ENCODE measurements at regions not wholly inside any gene's neighbourhood (a gene's known extent, or its start where the extent isn't known, plus 50 kb on each side); places are given as distances from the start of the nearest gene placed in this dataset.

GRCh38 chr1:221824909-221825308 lies 83.0 kb upstream of the DUSP10 start:
- TF ChIP-seq CTCF (IDR thresholded peaks at IDR 0.05), result no peak
- no peak for TF ChIP-seq POLR2A (IDR thresholded peaks at IDR 0.05)
- no peaks in the 10 kb centered on the region for H3K27me3 ChIP-seq
- no peaks in the 10 kb centered on the region for H3K36me3 ChIP-seq
- no peak for DNase-seq
- H3K9me3 ChIP-seq, result no peaks in the 10 kb centered on the region
- intact Hi-C loops (cut with DNase I; ENCODE audit: low total_unique reads), result no loop called here
- H3K4me1 ChIP-seq, result no peaks in the 10 kb centered on the region
- no peak overlapping the region for H3K27ac ChIP-seq
- H3K4me3 ChIP-seq, result no peak overlapping the region

GRCh38 chr1:221824025-221824424 lies 82.1 kb upstream of the DUSP10 start:
- Histone ChIP-seq H3K4me1 (no peaks in the 10 kb centered on the region), H3K9me3 (no peaks in the 10 kb centered on the region), H3K4me3 (no peak overlapping the region), H3K27ac (no peak overlapping the region), H3K27me3 (no peaks in the 10 kb centered on the region), H3K36me3 (no peaks in the 10 kb centered on the region)
- intact Hi-C loops (cut with DNase I; ENCODE audit: low total_unique reads), result no loop called here
- no peak for TF ChIP-seq CTCF (IDR thresholded peaks at IDR 0.05)
- TF ChIP-seq POLR2A (IDR thresholded peaks at IDR 0.05), result no peak
- no peak for DNase-seq

- Histone ChIP-seq H3K9me3 (no peaks in the 10 kb centered on the region), H3K27ac (no peak overlapping the region), H3K4me1 (no peaks in the 10 kb centered on the region), H3K4me3 (no peak overlapping the region), H3K36me3 (no peaks in the 10 kb centered on the region), H3K27me3 (no peaks in the 10 kb centered on the region)
- no peak for DNase-seq
- intact Hi-C loops (cut with DNase I; ENCODE audit: low total_unique reads), result no loop called here
- TF ChIP-seq POLR2A (IDR thresholded peaks at IDR 0.05), result no peak
- no peak for TF ChIP-seq CTCF (IDR thresholded peaks at IDR 0.05)
Measured at GRCh38 chr1:221823561-221823960, 81.7 kb upstream of the DUSP10 start.

- H3K36me3 ChIP-seq, result no peaks in the 10 kb centered on the region
- H3K4me3 ChIP-seq, result no peak overlapping the region
- intact Hi-C loops (cut with DNase I; ENCODE audit: low total_unique reads), result no loop called here
- no peak overlapping the region for H3K27ac ChIP-seq
- H3K4me1 ChIP-seq, result no peaks in the 10 kb centered on the region
- TF ChIP-seq CTCF (IDR thresholded peaks at IDR 0.05) (no peak), POLR2A (IDR thresholded peaks at IDR 0.05) (no peak)
- H3K27me3 ChIP-seq, result no peaks in the 10 kb centered on the region
- DNase-seq, result no peak
- H3K9me3 ChIP-seq, result no peaks in the 10 kb centered on the region
Measured at GRCh38 chr1:221823149-221823548, 81.3 kb upstream of the DUSP10 start.

- Histone ChIP-seq H3K27ac (no peak overlapping the region), H3K36me3 (no peaks in the 10 kb centered on the region), H3K9me3 (no peaks in the 10 kb centered on the region), H3K27me3 (no peaks in the 10 kb centered on the region), H3K4me3 (no peak overlapping the region), H3K4me1 (no peaks in the 10 kb centered on the region)
- DNase-seq, result no peak
- TF ChIP-seq POLR2A (IDR thresholded peaks at IDR 0.05), result no peak
- no peak for TF ChIP-seq CTCF (IDR thresholded peaks at IDR 0.05)
- intact Hi-C loops (cut with DNase I; ENCODE audit: low total_unique reads), result no loop called here
Measured at GRCh38 chr1:221822591-221822990, 80.7 kb upstream of the DUSP10 start.

All from uterus (tissue), 3 donors.